Chondrocyte (in vitro differentiated cells): ENCODE measurements at regions not wholly inside any gene's neighbourhood (a gene's known extent, or its start where the extent isn't known, plus 50 kb on each side); places are given as distances from the start of the nearest gene placed in this dataset.

Experiments
- DNase-seq: peaks from one replicate; pipeline ENCODE4 v3.0.0; 2021; ENCODE audit warnings: mixed read lengths, low spot score
- H3K27ac Mint-ChIP-seq: one replicate; pipeline ENCODE4 v1.8.0; 2021; ENCODE audit warnings: mild to moderate bottlenecking, moderate library complexity, mixed read lengths; ENCODE audit not compliant: unreplicated experiment
- H3K27me3 Mint-ChIP-seq: 2 replicates; pipeline ENCODE4 v1.8.0; 2021; ENCODE audit warnings: low read depth, mixed read lengths
- H3K36me3 Mint-ChIP-seq: 2 replicates; pipeline ENCODE4 v1.8.0; 2021; ENCODE audit warnings: low read depth, mixed read lengths
- H3K4me1 Mint-ChIP-seq: 2 replicates; pipeline ENCODE4 v1.8.0; 2021; ENCODE audit warnings: low read depth, mild to moderate bottlenecking, mixed read lengths
- H3K4me3 Mint-ChIP-seq: one replicate; pipeline ENCODE4 v1.8.0; 2021; ENCODE audit warnings: mild to moderate bottlenecking, moderate library complexity, mixed read lengths; ENCODE audit not compliant: unreplicated experiment
- H3K9me3 Mint-ChIP-seq: 2 replicates; pipeline ENCODE4 v1.8.0; 2021; ENCODE audit warnings: low read depth, mixed read lengths
- CTCF ChIP-seq: fragments of 200-600 bp; sonication (generic); IDR thresholded peaks from 2 replicates; pipeline ENCODE4 v1.5.0; 2021; ENCODE audit warnings: antibody characterized with exemption, mild to moderate bottlenecking, moderate library complexity

GRCh38 chr15:100751585-100751984 lies 128.0 kb upstream of the ALDH1A3 start:
- Mint-ChIP-seq H3K27me3 (no peaks in the 10 kb centered on the region), H3K4me3 (no peak overlapping the region), H3K4me1 (no peaks in the 10 kb centered on the region), H3K9me3 (peaks cover 26% of the 10 kb centered on the region), H3K27ac (no peak overlapping the region), H3K36me3 (peaks cover 4% of the 10 kb centered on the region)
- TF ChIP-seq CTCF, result no peak
- DNase-seq, result no peak

- TF ChIP-seq CTCF, result no peak
- Mint-ChIP-seq H3K27me3 (peaks cover 1% of the 10 kb centered on the region), H3K4me1 (no peaks in the 10 kb centered on the region), H3K36me3 (no peaks in the 10 kb centered on the region), H3K9me3 (peaks cover 11% of the 10 kb centered on the region), H3K27ac (no peak overlapping the region), H3K4me3 (no peak overlapping the region)
- no peak for DNase-seq
Measured at GRCh38 chr15:100753503-100753902, 126.1 kb upstream of the ALDH1A3 start.

GRCh38 chr15:100757661-100758060 lies 122.0 kb upstream of the ALDH1A3 start:
- DNase-seq, result no peak
- H3K4me1 Mint-ChIP-seq, result peaks cover 12% of the 10 kb centered on the region
- H3K36me3 Mint-ChIP-seq, result no peaks in the 10 kb centered on the region
- TF ChIP-seq CTCF, result no peak
- H3K4me3 Mint-ChIP-seq, result no peak overlapping the region
- H3K9me3 Mint-ChIP-seq, result no peaks in the 10 kb centered on the region
- H3K27ac Mint-ChIP-seq, result no peak overlapping the region
- peaks cover 10% of the 10 kb centered on the region for H3K27me3 Mint-ChIP-seq

- no peak overlapping the region for H3K4me3 Mint-ChIP-seq
- no peak for DNase-seq
- no peaks in the 10 kb centered on the region for H3K36me3 Mint-ChIP-seq
- H3K9me3 Mint-ChIP-seq, result no peaks in the 10 kb centered on the region
- TF ChIP-seq CTCF, result no peak
- H3K4me1 Mint-ChIP-seq, result peaks cover 15% of the 10 kb centered on the region
- H3K27ac Mint-ChIP-seq, result no peak overlapping the region
- H3K27me3 Mint-ChIP-seq, result peaks cover 10% of the 10 kb centered on the region
Measured at GRCh38 chr15:100758555-100758954, 121.1 kb upstream of the ALDH1A3 start.

GRCh38 chr15:100759106-100759505 lies 120.5 kb upstream of the ALDH1A3 start:
- H3K4me1 Mint-ChIP-seq, result peaks cover 19% of the 10 kb centered on the region
- no peak overlapping the region for H3K27ac Mint-ChIP-seq
- DNase-seq, result no peak
- H3K36me3 Mint-ChIP-seq, result no peaks in the 10 kb centered on the region
- peaks cover 10% of the 10 kb centered on the region for H3K27me3 Mint-ChIP-seq
- no peak for TF ChIP-seq CTCF
- H3K4me3 Mint-ChIP-seq, result no peak overlapping the region
- H3K9me3 Mint-ChIP-seq, result no peaks in the 10 kb centered on the region
